ENCODE measurements at regions not wholly inside any gene's neighbourhood (a gene's known extent, or its start where the extent isn't known, plus 50 kb on each side); places are given as distances from the start of the nearest gene placed in this dataset.

- DNase-seq (ENCODE audit: low read depth in 2 of 2), result no peak
Observed at GRCh38 chr2:16258350-16258749, 318.0 kb downstream of the MYCN start.

- no peak for DNase-seq (ENCODE audit: low read depth in 2 of 2)
Observed at GRCh38 chr2:16257322-16258028, 317.1 kb downstream of the MYCN start.

GRCh38 chr2:16256601-16257321 lies 316.4 kb downstream of the MYCN start:
- no peak for DNase-seq (ENCODE audit: low read depth in 2 of 2)

- no peak for DNase-seq (ENCODE audit: low read depth in 2 of 2)
Observed at GRCh38 chr2:16255120-16255519, 314.8 kb downstream of the MYCN start.

GRCh38 chr2:16254356-16254965 lies 314.1 kb downstream of the MYCN start:
- DNase-seq (ENCODE audit: low read depth in 2 of 2), result no peak

GRCh38 chr2:16253291-16253690 lies 312.9 kb downstream of the MYCN start:
- DNase-seq (ENCODE audit: low read depth in 2 of 2), result no peak

- DNase-seq (ENCODE audit: low read depth in 2 of 2), result no peak
Observed at GRCh38 chr2:16252891-16253290, 312.5 kb downstream of the MYCN start.

GRCh38 chr2:16252251-16252650 lies 311.9 kb downstream of the MYCN start:
- no peak for DNase-seq (ENCODE audit: low read depth in 2 of 2)

- DNase-seq (ENCODE audit: low read depth in 2 of 2), result no peak
Observed at GRCh38 chr2:16251511-16252225, 311.3 kb downstream of the MYCN start.

GRCh38 chr2:16250886-16251285 lies 310.5 kb downstream of the MYCN start:
- no peak for DNase-seq (ENCODE audit: low read depth in 2 of 2)

GRCh38 chr2:16250466-16250865 lies 310.1 kb downstream of the MYCN start:
- DNase-seq (ENCODE audit: low read depth in 2 of 2), result no peak

GRCh38 chr2:16250056-16250425 lies 309.7 kb downstream of the MYCN start:
- DNase-seq (ENCODE audit: low read depth in 2 of 2), result no peak

GRCh38 chr2:16249246-16250055 lies 309.1 kb downstream of the MYCN start:
- no peak for DNase-seq (ENCODE audit: low read depth in 2 of 2)

GRCh38 chr2:16248571-16249105 lies 308.3 kb downstream of the MYCN start:
- no peak for DNase-seq (ENCODE audit: low read depth in 2 of 2)

GRCh38 chr2:16247326-16248122 lies 307.2 kb downstream of the MYCN start:
- DNase-seq (ENCODE audit: low read depth in 2 of 2), result no peak

- no peak for DNase-seq (ENCODE audit: low read depth in 2 of 2)
Observed at GRCh38 chr2:16246911-16247310, 306.6 kb downstream of the MYCN start.

GRCh38 chr2:16246281-16246850 lies 306.0 kb downstream of the MYCN start:
- no peak for DNase-seq (ENCODE audit: low read depth in 2 of 2)

- DNase-seq (ENCODE audit: low read depth in 2 of 2), result no peak
Observed at GRCh38 chr2:16245481-16246054, 305.2 kb downstream of the MYCN start.

- DNase-seq (ENCODE audit: low read depth in 2 of 2), result no peak
Observed at GRCh38 chr2:16244966-16245320, 304.6 kb downstream of the MYCN start.
